ENCODE measurements at regions not wholly inside any gene's neighbourhood (a gene's known extent, or its start where the extent isn't known, plus 50 kb on each side); places are given as distances from the start of the nearest gene placed in this dataset.
"Not testable (repeated sequence)": the region's sequence is repeated elsewhere in the genome, so short reads cannot be mapped to it uniquely, and the experiment has no call there.

- DNase-seq = peak; percentile 87
These were observed 120.2 kb downstream of the MRPL39 start for GRCh38 chr21:25487046-25487594.

GRCh38 chr21:25485914-25486313, 121.4 kb downstream of the MRPL39 start:
- no peak for DNase-seq

- DNase-seq = no peak
These were observed 139.4 kb downstream of the MRPL39 start for GRCh38 chr21:25467896-25468295.

- not testable (repeated sequence) for DNase-seq
These were observed 140.2 kb downstream of the MRPL39 start for GRCh38 chr21:25467071-25467470.

GRCh38 chr21:25466470-25466869, 140.8 kb downstream of the MRPL39 start:
- DNase-seq = no peak

GRCh38 chr21:25465263-25465662, 142.0 kb downstream of the MRPL39 start:
- DNase-seq = no peak

- DNase-seq = peak; percentile 82
These were observed 143.0 kb downstream of the MRPL39 start for GRCh38 chr21:25464275-25464674.

GRCh38 chr21:25462517-25462971, 144.7 kb downstream of the MRPL39 start:
- peak; percentile 69 for DNase-seq

GRCh38 chr21:25461725-25462124, 145.6 kb downstream of the MRPL39 start:
- no peak for DNase-seq

- no peak for DNase-seq
These were observed 147.3 kb downstream of the MRPL39 start for GRCh38 chr21:25459993-25460392.

GRCh38 chr21:25459365-25459764, 147.9 kb downstream of the MRPL39 start:
- DNase-seq = no peak

- no peak for DNase-seq
These were observed 148.8 kb downstream of the MRPL39 start for GRCh38 chr21:25458484-25458883.

- no peak for DNase-seq
These were observed 149.3 kb downstream of the MRPL39 start for GRCh38 chr21:25457946-25458345.

GRCh38 chr21:25457411-25457810, 149.9 kb downstream of the MRPL39 start:
- peak; percentile 84 for DNase-seq

- DNase-seq = peak; percentile 81
These were observed 150.6 kb downstream of the MRPL39 start for GRCh38 chr21:25456672-25457071.

- no peak for DNase-seq
These were observed 153.8 kb downstream of the MRPL39 start for GRCh38 chr21:25453524-25453923.

GRCh38 chr21:25449950-25450349, 157.3 kb downstream of the MRPL39 start:
- no peak for DNase-seq

GRCh38 chr21:25441835-25442234, 165.4 kb downstream of the MRPL39 start:
- DNase-seq = no peak

- not testable (repeated sequence) for DNase-seq
These were observed 169.8 kb downstream of the MRPL39 start for GRCh38 chr21:25437465-25437864.

GRCh38 chr21:25428537-25428936, 178.7 kb downstream of the MRPL39 start:
- peak; percentile 49 for DNase-seq

GRCh38 chr21:25427828-25428227, 179.5 kb downstream of the MRPL39 start:
- no peak for DNase-seq

GRCh38 chr21:25426580-25426979, 180.7 kb downstream of the MRPL39 start:
- no peak for DNase-seq

GRCh38 chr21:25425156-25425555, 182.1 kb downstream of the MRPL39 start:
- no peak for DNase-seq

GRCh38 chr21:25424634-25425033, 182.6 kb downstream of the MRPL39 start:
- DNase-seq = no peak

GRCh38 chr21:25424048-25424447, 183.2 kb downstream of the MRPL39 start:
- no peak for DNase-seq
